ENCODE measurements at regions not wholly inside any gene's neighbourhood (a gene's known extent, or its start where the extent isn't known, plus 50 kb on each side); places are given as distances from the start of the nearest gene placed in this dataset.

- no peak for DNase-seq
- H4K8ac ChIP-seq (replicated peaks; ENCODE audit: insufficient read length, low read depth, low read length): no peak overlapping the region
- H3K27me3 Mint-ChIP-seq (ENCODE audit: low read depth): no peaks in the 10 kb centered on the region
- H3K36me3 Mint-ChIP-seq (ENCODE audit: insufficient read depth in 1 of 3, low read depth in 3 of 3): peaks cover 15 to 33% (median 15%) of the 10 kb centered on the region in 3 experiments
- H3K4ac ChIP-seq (ENCODE audit: low read depth, low read length): no peak overlapping the region
- no CpG with 5 or more reads among the region's 1 CpG for WGBS (ENCODE audit: extremely low coverage, insufficient read length, low lambda C conversion rate)
- H3K4me1 Mint-ChIP-seq: peaks cover 29 to 30% of the 10 kb centered on the region in 2 experiments
- no peak overlapping the region for H3K4me3 Mint-ChIP-seq
- no peak overlapping the region for H3K27ac Mint-ChIP-seq
- H3K4me2 ChIP-seq (ENCODE audit: insufficient read depth, insufficient read length, low read length): no peak overlapping the region
- H3K4me1 ChIP-seq (ENCODE audit: insufficient read depth, low read length): no peaks in the 10 kb centered on the region
- H3K18ac ChIP-seq (ENCODE audit: insufficient read length, low read depth, low read length): no peak overlapping the region
- no peak overlapping the region for H2AK5ac ChIP-seq (ENCODE audit: insufficient read length, low read length)
- no peak overlapping the region for H4K5ac ChIP-seq (ENCODE audit: insufficient read length, low read depth, low read length)
- H3K9me3 Mint-ChIP-seq: peaks cover 26 to 29% of the 10 kb centered on the region in 2 experiments
- no peaks in the 10 kb centered on the region for H3K27me3 ChIP-seq (ENCODE audit: insufficient read depth, low read length)
- H3K9ac ChIP-seq (ENCODE audit: extremely low read depth, insufficient read length, low read length): no peak overlapping the region
- no peak overlapping the region for H3T11ph ChIP-seq (ENCODE audit: low read length)
- no peak overlapping the region for H2BK5ac ChIP-seq (ENCODE audit: insufficient read length, low read length)
- no peak overlapping the region for H2AFZ ChIP-seq (ENCODE audit: low read length)
- no peak overlapping the region for H3K27ac ChIP-seq (ENCODE audit: insufficient read length, low read depth, low read length)
- H3K79me2 ChIP-seq (ENCODE audit: insufficient read depth, low read length): no peaks in the 10 kb centered on the region
- H2BK20ac ChIP-seq (ENCODE audit: low read depth, low read length, poor library complexity, severe bottlenecking): no peak overlapping the region
- no peaks in the 10 kb centered on the region for H3K9me3 ChIP-seq (ENCODE audit: control insufficient read depth, low read depth, low read length)
- H3K56ac ChIP-seq (ENCODE audit: insufficient read length, low read depth, low read length): no peak overlapping the region
- no peak overlapping the region for H2BK120ac ChIP-seq (ENCODE audit: low read depth, low read length, poor library complexity, severe bottlenecking)
- H3K79me1 ChIP-seq (ENCODE audit: insufficient read depth, low read depth, low read length, poor library complexity, severe bottlenecking): no peaks in the 10 kb centered on the region
- no peaks in the 10 kb centered on the region for H3K23me2 ChIP-seq (ENCODE audit: insufficient read length, low read depth, low read length, poor library complexity, severe bottlenecking)
- H3K23ac ChIP-seq (ENCODE audit: insufficient read length, low read depth, low read length): no peak overlapping the region
- no peaks in the 10 kb centered on the region for H4K20me1 ChIP-seq (ENCODE audit: control insufficient read depth, insufficient read depth, insufficient read length)
- no peak overlapping the region for H2BK12ac ChIP-seq (ENCODE audit: insufficient read length, low read depth, low read length)
- H3K14ac ChIP-seq (ENCODE audit: insufficient read depth, low read length): no peak overlapping the region
- TF ChIP-seq, protein P1, sequence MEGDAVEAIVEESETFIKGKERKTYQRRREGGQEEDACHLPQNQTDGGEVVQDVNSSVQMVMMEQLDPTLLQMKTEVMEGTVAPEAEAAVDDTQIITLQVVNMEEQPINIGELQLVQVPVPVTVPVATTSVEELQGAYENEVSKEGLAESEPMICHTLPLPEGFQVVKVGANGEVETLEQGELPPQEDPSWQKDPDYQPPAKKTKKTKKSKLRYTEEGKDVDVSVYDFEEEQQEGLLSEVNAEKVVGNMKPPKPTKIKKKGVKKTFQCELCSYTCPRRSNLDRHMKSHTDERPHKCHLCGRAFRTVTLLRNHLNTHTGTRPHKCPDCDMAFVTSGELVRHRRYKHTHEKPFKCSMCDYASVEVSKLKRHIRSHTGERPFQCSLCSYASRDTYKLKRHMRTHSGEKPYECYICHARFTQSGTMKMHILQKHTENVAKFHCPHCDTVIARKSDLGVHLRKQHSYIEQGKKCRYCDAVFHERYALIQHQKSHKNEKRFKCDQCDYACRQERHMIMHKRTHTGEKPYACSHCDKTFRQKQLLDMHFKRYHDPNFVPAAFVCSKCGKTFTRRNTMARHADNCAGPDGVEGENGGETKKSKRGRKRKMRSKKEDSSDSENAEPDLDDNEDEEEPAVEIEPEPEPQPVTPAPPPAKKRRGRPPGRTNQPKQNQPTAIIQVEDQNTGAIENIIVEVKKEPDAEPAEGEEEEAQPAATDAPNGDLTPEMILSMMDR (conservative IDR thresholded peaks at IDR 0.05): no peak
- no peak overlapping the region for H4K91ac ChIP-seq (ENCODE audit: insufficient read length, low read depth, low read length)
- no peak overlapping the region for H2BK15ac ChIP-seq (ENCODE audit: low read depth, low read length)
Observed at GRCh38 chr13:44074611-44075010, 194.9 kb downstream of the LACC1 start.

Measured in H9 (cell line).